Erythroblast (primary cell): ENCODE measurements at regions not wholly inside any gene's neighbourhood (a gene's known extent, or its start where the extent isn't known, plus 50 kb on each side); places are given as distances from the start of the nearest gene placed in this dataset.

Source experiments
- GATA1 ChIP-seq: IDR thresholded peaks from 2 replicates; pipeline ENCODE4 v1.6.1; 2011; ENCODE audit warnings: low read depth, mild to moderate bottlenecking, control low read depth, low read length, moderate library complexity
- POLR2A ChIP-seq: IDR thresholded peaks from 2 replicates; pipeline ENCODE4 v1.6.1; 2011; ENCODE audit warnings: mild to moderate bottlenecking, low read length

DNA sequence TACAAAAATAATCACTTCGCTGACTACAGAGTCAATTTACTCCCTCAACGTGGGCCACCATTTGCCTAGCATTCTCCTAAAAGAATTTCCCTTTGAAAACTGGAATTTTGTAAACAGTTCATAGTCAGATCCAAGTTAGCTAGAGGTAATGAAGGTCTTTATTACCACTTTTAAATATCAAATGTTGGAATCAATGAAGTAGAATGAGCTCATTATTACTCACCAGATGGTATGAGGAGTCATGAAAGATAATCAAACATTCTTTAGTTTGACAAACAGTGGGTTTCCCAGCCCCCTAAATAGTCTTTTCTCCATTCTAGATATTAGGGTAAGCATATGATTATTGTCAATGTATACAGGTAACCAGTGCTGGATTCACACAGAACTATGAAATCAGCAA, 455.7 kb upstream of the THBS1 start:
- TF ChIP-seq POLR2A (no peak), GATA1 (no peak)
